HFF-Myc (cell line): ENCODE measurements at regions not wholly inside any gene's neighbourhood (a gene's known extent, or its start where the extent isn't known, plus 50 kb on each side); places are given as distances from the start of the nearest gene placed in this dataset.

Experiments used
- DNase-seq: peaks from one replicate; pipeline ENCODE4 v3.0.0-alpha.2; 2011; ENCODE audit warnings: low read depth; ENCODE audit errors: extremely low read depth
- H3K4me3 ChIP-seq: replicated peaks from 2 replicates; pipeline ENCODE4 v1.5.1; 2011; ENCODE audit warnings: low read depth, mild to moderate bottlenecking, control low read depth, low read length
- CTCF ChIP-seq: IDR thresholded peaks from 2 replicates; pipeline ENCODE4 v1.5.1; 2012; ENCODE audit warnings: mild to moderate bottlenecking, low read depth, low read length, control low read depth; ENCODE audit errors: missing control alignments

DNA sequence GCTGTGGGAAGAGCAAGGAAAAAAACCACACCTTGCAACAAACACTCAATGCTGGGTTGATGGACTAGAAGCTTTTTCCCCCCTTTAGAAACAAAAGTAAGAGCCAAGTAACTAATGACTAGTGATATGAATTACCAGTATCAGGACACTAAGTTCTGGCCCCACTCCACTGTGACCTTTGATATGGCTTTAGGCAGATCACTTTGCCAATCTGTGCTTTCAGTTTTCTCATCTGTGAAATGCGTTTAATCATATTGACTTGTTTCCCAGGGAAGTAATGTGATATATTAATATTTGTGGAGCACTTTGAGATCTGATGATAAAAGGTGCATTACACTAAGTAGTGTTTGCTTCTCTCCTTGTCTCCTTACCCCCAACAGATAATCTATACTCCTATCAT lies 319.3 kb upstream of the SATB1 start:
- TF ChIP-seq CTCF, result no peak
- no peak overlapping the region for H3K4me3 ChIP-seq
- DNase-seq, result no peak

- no peak overlapping the region for H3K4me3 ChIP-seq
- no peak for DNase-seq
Measured at GRCh38 chr3:18743761-18744160, 318.6 kb upstream of the SATB1 start.

GRCh38 chr3:18740631-18741583 lies 315.8 kb upstream of the SATB1 start:
- DNase-seq, result no peak
- TF ChIP-seq CTCF, result no peak
- no peak overlapping the region for H3K4me3 ChIP-seq

More at GRCh38 chr3:18743761-18744160, 318.6 kb upstream of the SATB1 start:
- no peak for TF ChIP-seq CTCF

- no peak for TF ChIP-seq CTCF
- H3K4me3 ChIP-seq, result no peak overlapping the region
- DNase-seq, result no peak
Measured at GRCh38 chr3:18739099-18739433, 313.9 kb upstream of the SATB1 start.

DNA sequence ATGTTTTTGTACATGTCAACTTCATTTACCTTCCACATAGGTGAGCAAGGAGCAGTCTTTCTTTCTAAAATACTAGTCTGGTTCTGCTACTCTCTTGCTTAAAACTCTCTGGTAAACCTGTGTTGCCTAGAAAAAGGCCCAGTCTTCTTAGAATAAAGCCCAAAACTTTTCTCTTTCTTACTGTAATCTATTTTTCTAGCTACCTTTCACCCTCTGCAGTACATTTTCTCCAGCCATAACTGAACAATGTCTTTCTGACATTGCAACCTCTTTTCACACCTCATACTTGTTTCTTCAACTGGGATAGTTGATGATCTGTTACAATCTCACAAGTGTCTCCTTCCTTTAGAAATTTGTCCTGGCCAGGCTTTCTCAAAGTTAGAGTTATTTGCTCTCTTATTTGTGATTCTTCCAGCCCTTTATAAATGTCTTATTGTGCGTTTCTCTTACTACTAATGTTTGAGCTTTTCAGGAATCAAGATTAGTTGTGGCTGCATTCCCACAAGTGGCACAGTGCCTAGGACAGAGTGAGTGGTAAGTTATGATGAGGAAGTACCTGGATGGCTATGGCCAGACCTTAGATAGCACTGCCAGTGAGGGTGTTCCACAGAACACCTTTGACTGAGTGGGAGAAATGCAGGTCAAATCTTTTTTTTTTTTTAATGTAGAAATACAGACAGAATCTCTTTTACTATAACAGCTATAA lies 313.4 kb upstream of the SATB1 start:
- TF ChIP-seq CTCF, result no peak
- DNase-seq, result no peak
- no peak overlapping the region for H3K4me3 ChIP-seq

DNA sequence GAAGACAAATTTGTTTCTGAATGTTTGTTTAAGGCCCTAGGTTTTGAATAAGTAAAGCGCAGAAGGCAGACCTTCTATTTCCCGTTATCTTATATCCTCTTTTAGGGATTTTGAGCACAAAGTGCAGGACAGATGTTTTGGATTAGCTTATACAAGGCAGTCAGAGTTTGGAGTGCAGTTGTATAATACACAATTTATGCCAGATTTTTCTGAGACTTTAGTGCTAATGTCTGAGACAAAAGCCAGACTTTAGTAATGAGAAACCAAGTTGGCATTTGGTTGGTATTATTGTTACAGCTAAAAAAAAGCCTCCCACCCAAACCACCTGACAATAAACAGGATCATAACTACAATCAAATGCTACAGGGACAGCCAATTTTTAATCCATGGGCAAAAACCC lies 309.9 kb upstream of the SATB1 start:
- no peak for DNase-seq
- TF ChIP-seq CTCF, result no peak
- no peak overlapping the region for H3K4me3 ChIP-seq
